Mucosa of rectum (tissue), 2 donors: ENCODE measurements at regions not wholly inside any gene's neighbourhood (a gene's known extent, or its start where the extent isn't known, plus 50 kb on each side); places are given as distances from the start of the nearest gene placed in this dataset.

Experiments
- H3K27ac ChIP-seq, 2 donors: one replicate each; pipeline ENCODE4 v1.7.0; 2013; ENCODE audit warnings: inconsistent platforms in 2 of 2, low read depth in 2 of 2, low read length in 2 of 2
- H3K27me3 ChIP-seq, 2 donors: one replicate each; pipeline ENCODE4 v1.7.0; 2013; ENCODE audit warnings: low read length in 2 of 2; ENCODE audit not compliant: control insufficient read depth in 2 of 2, insufficient read depth in 2 of 2
- H3K36me3 ChIP-seq, 2 donors: one replicate each; pipeline ENCODE4 v1.7.0; 2013; ENCODE audit warnings: low read length in 2 of 2; ENCODE audit not compliant: control insufficient read depth in 2 of 2, insufficient read depth in 2 of 2
- H3K4me1 ChIP-seq, 2 donors: one replicate each; pipeline ENCODE4 v1.7.0; 2013; ENCODE audit warnings: low read length in 2 of 2, mild to moderate bottlenecking in 1 of 2; ENCODE audit not compliant: control insufficient read depth in 2 of 2, insufficient read depth in 2 of 2
- H3K4me3 ChIP-seq, 2 donors: one replicate each; pipeline ENCODE4 v1.7.0; 2013; ENCODE audit warnings: low read length in 2 of 2
- H3K9ac ChIP-seq, 2 donors: one replicate each; pipeline ENCODE4 v1.7.0; 2013; ENCODE audit warnings: low read length in 2 of 2, low read depth in 1 of 2, mild to moderate bottlenecking in 1 of 2
- H3K9me3 ChIP-seq, 2 donors: one replicate each; pipeline ENCODE4 v1.7.0; 2013; ENCODE audit warnings: low read length in 2 of 2; ENCODE audit not compliant: control insufficient read depth in 2 of 2
- donor health status: healthy.
- donor health status: Normal muscosa, but diverticular disease.

DNA sequence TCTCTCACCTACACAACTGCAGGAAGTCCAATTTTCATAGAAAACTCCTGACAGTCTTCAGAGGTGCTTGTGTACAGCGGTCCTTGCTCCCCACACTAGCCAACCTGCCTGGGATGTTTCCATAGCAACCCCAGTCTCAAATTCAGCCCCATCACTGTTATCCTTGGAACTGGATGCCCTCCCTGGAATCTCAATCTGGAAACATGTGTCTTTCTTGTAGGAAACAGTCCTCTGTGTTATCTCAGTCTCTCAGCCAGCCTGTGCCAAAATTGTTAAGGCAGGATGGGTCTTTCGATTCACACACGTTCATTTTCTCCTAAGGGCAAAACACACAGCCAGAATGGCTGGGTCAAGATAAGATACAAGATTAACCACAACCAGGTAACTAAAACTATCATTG, 295.5 kb upstream of the RND3 start:
- no peaks in the 10 kb centered on the region for H3K4me1 ChIP-seq
- H3K27ac ChIP-seq = no peak overlapping the region
- H3K9me3 ChIP-seq = no peaks in the 10 kb centered on the region
- no peaks in the 10 kb centered on the region for H3K27me3 ChIP-seq
- no peaks in the 10 kb centered on the region for H3K36me3 ChIP-seq
- H3K9ac ChIP-seq = no peak overlapping the region
- no peak overlapping the region for H3K4me3 ChIP-seq

DNA sequence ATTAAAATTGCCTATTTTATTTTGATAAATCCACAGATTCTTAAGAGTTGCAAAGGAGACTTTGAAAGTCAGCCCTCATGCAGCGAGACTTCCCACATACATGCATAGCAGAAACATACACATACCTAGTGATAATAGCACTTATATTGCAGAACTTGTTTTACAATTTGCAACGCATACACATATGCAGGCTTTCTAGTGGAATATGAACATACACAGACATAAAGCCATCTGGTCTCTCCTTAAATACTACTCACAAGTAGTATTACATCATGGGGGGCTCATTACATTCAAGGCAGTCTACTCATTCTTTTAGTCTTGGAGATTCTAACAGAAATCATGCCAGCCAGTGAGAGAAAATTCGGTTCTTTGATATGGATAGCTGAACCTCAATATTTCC, 295.1 kb upstream of the RND3 start:
- H3K27me3 ChIP-seq = no peaks in the 10 kb centered on the region
- no peaks in the 10 kb centered on the region for H3K9me3 ChIP-seq
- H3K4me1 ChIP-seq = no peaks in the 10 kb centered on the region
- H3K36me3 ChIP-seq = no peaks in the 10 kb centered on the region
- no peak overlapping the region for H3K4me3 ChIP-seq
- no peak overlapping the region for H3K9ac ChIP-seq
- no peak overlapping the region for H3K27ac ChIP-seq

DNA sequence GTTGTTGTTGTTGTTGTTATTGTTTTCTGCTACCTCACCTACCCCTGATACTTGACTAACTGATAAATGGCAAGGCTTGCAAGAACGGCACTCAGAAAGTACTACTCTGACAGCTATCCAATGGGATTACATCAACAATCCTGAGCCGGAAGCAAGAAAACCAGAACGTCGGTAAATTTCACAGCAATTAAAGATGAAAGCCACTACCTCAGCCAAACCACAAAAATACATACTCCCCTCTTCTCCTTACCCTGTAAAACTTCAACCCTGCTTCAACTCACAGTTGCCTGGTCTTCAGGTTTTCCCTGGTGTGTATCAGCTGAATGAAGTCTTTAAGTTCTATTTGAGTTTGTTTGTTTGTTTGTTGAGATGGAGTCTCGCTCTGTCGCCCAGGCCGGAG, 293.7 kb upstream of the RND3 start:
- no peaks in the 10 kb centered on the region for H3K27me3 ChIP-seq
- no peak overlapping the region for H3K27ac ChIP-seq
- no peaks in the 10 kb centered on the region for H3K36me3 ChIP-seq
- H3K4me3 ChIP-seq = no peak overlapping the region
- no peak overlapping the region for H3K9ac ChIP-seq
- H3K4me1 ChIP-seq = no peaks in the 10 kb centered on the region
- H3K9me3 ChIP-seq = no peaks in the 10 kb centered on the region

DNA sequence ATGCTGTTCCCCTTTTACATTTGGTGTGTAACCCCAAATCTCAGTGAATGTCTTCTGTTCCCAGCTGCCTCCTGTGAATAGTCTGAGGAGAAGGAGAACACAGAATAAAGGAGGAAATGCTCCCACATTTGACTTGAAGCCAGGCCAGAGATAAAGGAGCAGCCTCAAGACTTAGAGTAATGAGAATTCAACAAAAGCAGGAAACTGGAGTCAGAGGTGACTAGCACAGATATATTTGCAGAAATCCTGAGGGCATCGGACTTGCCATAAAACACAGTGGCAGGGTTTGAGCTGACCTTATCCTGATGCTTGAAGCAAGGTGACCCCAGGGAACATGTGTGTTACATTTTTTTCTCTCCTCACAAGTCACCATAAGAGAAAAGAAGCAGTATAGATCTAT, 291.4 kb upstream of the RND3 start:
- Histone ChIP-seq H3K27ac (no peak overlapping the region), H3K4me1 (no peaks in the 10 kb centered on the region), H3K4me3 (no peak overlapping the region), H3K36me3 (no peaks in the 10 kb centered on the region), H3K9me3 (no peaks in the 10 kb centered on the region), H3K9ac (no peak overlapping the region), H3K27me3 (no peaks in the 10 kb centered on the region)

DNA sequence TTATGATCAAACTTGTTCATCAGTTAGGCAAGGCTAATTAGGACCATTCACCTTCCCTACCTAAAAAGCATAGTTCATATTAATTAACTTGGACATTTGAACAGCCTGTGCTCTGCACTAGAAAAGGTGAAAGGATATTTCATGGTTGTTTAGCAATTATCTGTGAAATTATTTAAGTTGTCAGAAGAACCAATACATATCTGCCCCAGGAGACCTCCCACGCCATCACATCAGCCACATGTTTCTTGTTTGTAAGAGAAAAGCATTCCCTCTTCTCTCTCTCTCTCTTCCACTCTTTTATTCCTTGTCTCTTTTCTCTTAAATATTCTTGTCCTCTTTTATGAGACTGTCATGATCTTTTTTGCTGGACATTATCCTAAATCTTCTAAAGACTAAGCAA, 282.0 kb upstream of the RND3 start:
- Histone ChIP-seq H3K27me3 (no peaks in the 10 kb centered on the region), H3K9me3 (no peaks in the 10 kb centered on the region), H3K27ac (no peak overlapping the region), H3K36me3 (no peaks in the 10 kb centered on the region), H3K4me3 (no peak overlapping the region), H3K9ac (no peak overlapping the region), H3K4me1 (no peaks in the 10 kb centered on the region)

DNA sequence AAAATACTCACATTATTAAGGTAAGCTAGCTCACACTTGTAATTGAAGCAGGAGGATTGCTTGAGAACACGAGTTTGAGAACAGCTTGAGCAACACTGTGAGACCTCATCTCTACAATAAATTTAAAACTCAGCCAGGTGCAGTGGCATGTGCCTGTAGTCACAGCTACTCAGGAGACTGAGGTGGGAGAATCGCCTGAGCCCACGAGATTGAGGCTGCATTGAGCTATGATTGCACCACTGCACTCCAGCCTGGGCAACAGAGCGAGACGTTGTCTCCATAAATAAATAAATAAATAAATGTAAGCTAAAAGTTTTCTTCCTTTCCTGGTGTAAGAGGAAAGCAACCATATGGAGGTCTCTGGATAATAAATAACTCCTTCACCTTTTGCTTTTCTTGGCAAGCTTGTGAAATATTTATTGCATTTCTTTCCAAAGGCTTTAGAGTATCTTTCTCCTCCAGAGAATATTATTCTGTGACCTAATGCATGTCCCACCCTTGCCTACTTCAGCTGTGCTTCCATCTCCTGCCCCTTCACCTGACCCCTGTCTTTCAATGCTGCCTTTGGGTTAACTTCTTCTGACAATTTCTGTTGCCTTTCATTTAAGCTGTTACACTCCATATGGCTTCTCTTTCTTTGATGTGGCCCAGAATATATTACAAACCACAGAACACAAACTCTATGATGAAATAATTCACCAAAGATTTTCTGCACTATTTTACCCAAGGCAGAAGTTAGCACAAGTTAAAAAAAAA, 280.7 kb upstream of the RND3 start:
- Histone ChIP-seq H3K4me3 (no peak overlapping the region), H3K27ac (no peak overlapping the region), H3K36me3 (no peaks in the 10 kb centered on the region), H3K9ac (no peak overlapping the region), H3K9me3 (no peaks in the 10 kb centered on the region), H3K27me3 (no peaks in the 10 kb centered on the region), H3K4me1 (no peaks in the 10 kb centered on the region)

DNA sequence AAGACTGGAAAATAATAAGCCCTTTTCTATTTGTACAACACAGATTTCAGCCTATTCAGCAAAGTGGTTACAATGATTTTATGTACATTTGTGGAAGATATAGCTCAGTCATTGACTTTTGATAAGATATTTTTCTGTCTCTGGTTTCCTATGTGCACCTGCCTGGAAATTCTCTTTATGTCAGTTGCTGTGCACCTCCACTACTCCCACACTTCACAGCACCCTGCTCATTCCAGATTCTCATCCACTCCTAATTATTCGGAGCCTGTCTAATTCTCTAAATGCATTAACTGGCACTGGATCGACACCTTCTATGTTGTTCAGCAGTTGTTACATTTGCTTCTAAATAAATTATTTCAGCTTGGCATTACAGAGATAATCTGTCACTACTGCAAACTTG, 275.1 kb upstream of the RND3 start:
- no peaks in the 10 kb centered on the region for H3K36me3 ChIP-seq
- no peak overlapping the region for H3K4me3 ChIP-seq
- no peak overlapping the region for H3K9ac ChIP-seq
- no peak overlapping the region for H3K27ac ChIP-seq
- H3K9me3 ChIP-seq = no peaks in the 10 kb centered on the region
- no peaks in the 10 kb centered on the region for H3K27me3 ChIP-seq
- no peaks in the 10 kb centered on the region for H3K4me1 ChIP-seq

DNA sequence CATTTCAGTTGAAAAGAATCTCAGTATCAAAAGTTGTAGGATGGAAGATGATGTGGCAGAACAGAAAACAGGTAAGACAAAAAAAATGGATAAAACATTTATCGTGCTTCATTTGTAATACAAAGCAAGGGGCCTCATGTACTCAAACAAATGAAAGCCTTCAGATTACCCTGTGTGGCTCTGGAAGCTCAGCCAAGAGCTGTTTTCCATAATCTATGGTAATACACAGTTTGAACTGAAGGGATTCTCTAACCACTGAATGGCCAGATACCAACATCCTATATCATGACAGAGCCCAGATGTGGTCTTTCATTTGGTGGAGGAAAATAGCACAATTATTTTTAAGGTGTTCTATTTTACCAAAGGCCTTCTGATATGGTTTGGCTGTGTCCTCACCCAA, 272.1 kb upstream of the RND3 start:
- Histone ChIP-seq H3K27ac (no peak overlapping the region), H3K36me3 (no peaks in the 10 kb centered on the region), H3K4me3 (no peak overlapping the region), H3K9me3 (no peaks in the 10 kb centered on the region), H3K9ac (no peak overlapping the region), H3K27me3 (no peaks in the 10 kb centered on the region), H3K4me1 (no peaks in the 10 kb centered on the region)

DNA sequence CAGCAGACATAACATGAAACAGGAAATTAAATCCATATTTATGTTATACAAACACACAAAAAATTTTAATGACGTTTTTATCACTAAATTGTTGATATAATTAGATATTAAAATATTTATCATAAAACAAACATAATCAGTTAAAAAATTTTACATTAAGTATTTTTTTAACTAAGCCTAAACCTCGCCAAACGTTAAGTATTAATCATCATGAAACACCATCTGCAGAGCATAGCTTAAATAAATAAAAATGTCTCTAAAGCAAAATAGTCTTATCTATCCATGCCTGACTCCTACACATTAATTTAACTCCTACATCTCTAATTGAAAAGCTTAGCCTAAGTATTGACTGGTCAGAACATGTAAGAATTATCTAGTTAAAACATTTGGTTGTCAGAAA, 271.6 kb upstream of the RND3 start:
- Histone ChIP-seq H3K4me1 (no peaks in the 10 kb centered on the region), H3K27ac (no peak overlapping the region), H3K36me3 (no peaks in the 10 kb centered on the region), H3K9me3 (no peaks in the 10 kb centered on the region), H3K9ac (no peak overlapping the region), H3K27me3 (no peaks in the 10 kb centered on the region), H3K4me3 (no peak overlapping the region)

DNA sequence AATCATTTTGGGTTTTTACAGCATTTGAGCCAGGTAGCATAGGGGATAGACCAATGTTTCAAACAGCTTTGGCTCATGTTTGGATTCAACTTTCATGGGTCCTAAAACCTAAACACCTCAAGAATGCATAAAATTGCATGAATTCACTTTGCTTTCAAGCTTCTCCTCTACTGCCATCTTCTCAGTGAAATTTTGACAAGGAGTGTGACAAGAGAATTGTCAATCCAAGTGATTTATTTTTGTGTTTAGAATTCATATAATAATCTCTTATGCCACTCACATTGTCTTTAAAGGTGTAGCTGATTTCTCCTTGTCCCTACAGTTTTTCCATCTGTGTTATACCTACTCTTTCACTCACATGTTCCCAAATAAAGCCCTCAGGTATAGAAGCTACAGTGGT, 264.8 kb upstream of the RND3 start:
- Histone ChIP-seq H3K27me3 (no peaks in the 10 kb centered on the region), H3K27ac (no peak overlapping the region), H3K4me1 (no peaks in the 10 kb centered on the region), H3K4me3 (no peak overlapping the region), H3K9me3 (no peaks in the 10 kb centered on the region), H3K36me3 (no peaks in the 10 kb centered on the region), H3K9ac (no peak overlapping the region)

DNA sequence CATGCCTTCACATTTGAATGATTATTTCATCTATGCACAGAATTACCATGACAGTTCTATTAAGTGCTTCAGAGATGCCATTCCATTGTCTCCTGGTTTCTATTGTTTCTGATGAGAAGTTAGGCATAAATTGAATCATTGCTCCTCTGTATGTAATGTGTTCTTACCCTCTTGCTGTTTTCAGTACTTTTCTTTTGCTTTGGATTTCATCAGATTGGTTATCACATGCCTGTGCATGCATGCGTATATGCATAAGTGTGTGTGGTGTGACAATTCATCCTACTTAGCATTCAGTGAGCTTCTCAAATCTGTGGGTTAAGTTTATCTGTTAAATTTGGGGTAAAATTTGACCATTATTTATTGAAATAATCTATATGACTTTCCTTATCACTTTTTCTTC, 263.3 kb upstream of the RND3 start:
- H3K9me3 ChIP-seq = no peaks in the 10 kb centered on the region
- no peaks in the 10 kb centered on the region for H3K27me3 ChIP-seq
- no peaks in the 10 kb centered on the region for H3K4me1 ChIP-seq
- H3K36me3 ChIP-seq = no peaks in the 10 kb centered on the region
- H3K4me3 ChIP-seq = no peak overlapping the region
- no peak overlapping the region for H3K27ac ChIP-seq
- H3K9ac ChIP-seq = no peak overlapping the region
